ENCODE measurements at regions not wholly inside any gene's neighbourhood (a gene's known extent, or its start where the extent isn't known, plus 50 kb on each side); places are given as distances from the start of the nearest gene placed in this dataset.
"Not testable (repeated sequence)": the region's sequence is repeated elsewhere in the genome, so short reads cannot be mapped to it uniquely, and the experiment has no call there.

DNA sequence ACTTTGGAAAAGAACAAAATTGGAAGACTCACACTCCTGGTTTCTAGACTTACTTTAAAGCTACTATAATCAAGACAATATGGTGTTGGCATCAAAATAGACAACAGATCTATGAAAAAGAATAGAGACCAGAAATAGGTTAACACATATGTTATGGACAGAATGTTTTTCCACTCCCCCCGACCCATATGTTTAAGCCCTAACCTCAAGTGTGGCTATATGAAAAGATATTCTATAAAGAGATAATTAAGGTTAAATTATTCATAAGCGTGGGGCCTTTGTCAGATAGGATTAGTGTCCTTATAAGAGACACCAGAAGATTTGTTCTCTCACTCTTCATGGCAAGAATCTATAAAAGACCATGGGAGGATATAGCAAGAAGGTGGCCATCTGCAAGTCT, 440.0 kb downstream of the AASDHPPT start:
- TF ChIP-seq, protein P1, sequence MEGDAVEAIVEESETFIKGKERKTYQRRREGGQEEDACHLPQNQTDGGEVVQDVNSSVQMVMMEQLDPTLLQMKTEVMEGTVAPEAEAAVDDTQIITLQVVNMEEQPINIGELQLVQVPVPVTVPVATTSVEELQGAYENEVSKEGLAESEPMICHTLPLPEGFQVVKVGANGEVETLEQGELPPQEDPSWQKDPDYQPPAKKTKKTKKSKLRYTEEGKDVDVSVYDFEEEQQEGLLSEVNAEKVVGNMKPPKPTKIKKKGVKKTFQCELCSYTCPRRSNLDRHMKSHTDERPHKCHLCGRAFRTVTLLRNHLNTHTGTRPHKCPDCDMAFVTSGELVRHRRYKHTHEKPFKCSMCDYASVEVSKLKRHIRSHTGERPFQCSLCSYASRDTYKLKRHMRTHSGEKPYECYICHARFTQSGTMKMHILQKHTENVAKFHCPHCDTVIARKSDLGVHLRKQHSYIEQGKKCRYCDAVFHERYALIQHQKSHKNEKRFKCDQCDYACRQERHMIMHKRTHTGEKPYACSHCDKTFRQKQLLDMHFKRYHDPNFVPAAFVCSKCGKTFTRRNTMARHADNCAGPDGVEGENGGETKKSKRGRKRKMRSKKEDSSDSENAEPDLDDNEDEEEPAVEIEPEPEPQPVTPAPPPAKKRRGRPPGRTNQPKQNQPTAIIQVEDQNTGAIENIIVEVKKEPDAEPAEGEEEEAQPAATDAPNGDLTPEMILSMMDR (IDR thresholded peaks at IDR 0.05; ENCODE audit: insufficient read depth, low read length, poor library complexity, severe bottlenecking), result no peak
- no peak overlapping the region for H3K4me3 ChIP-seq (replicated peaks; ENCODE audit: low read depth, low read length)
- H3K36me3 ChIP-seq (ENCODE audit: control insufficient read depth, insufficient read depth, low read length), result no peaks in the 10 kb centered on the region
- no peaks in the 10 kb centered on the region for H3K27me3 ChIP-seq (replicated peaks; ENCODE audit: control insufficient read depth, insufficient read depth, low read length)
- DNase-seq (ENCODE audit: extremely low read depth, insufficient read length), result no peak

DNA sequence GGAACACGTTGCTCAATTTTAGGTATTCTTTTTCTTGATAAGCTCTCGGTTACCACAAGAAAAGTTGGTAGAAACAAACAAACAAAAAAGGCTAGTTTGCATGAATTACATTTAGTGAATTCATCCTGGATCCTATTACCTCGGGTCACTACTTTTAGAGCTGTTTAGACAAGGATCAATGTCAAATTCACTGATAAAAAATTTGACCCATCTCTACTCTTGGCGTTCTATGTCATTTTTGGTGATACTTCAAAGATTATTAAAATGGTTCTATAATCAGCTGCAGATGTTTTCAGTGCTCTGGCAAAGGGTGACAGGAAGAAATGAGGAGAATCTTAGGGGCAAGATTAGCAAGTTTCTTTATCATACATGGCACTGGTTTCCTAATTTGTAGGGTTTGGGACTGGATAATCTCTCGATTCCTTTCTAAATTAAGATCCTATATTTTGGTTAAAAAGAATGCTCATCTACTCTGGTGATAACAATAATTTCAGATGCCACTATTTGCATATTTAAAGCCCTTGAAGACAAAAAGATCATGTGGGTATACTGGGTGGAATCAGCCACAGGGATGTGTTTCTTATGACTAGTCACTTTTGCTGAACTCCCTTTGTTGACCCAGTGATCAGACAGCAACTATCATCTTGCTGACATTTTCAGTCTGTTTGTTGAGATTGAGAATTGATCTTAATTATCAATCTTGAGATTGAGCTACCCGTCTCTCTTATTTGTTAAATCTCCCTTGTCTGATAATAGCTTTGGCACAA, 442.9 kb downstream of the AASDHPPT start:
- no peaks in the 10 kb centered on the region for H3K27me3 ChIP-seq (replicated peaks; ENCODE audit: control insufficient read depth, insufficient read depth, low read length)
- DNase-seq (ENCODE audit: extremely low read depth, insufficient read length), result no peak
- H3K36me3 ChIP-seq (ENCODE audit: control insufficient read depth, insufficient read depth, low read length), result no peaks in the 10 kb centered on the region
- TF ChIP-seq, protein P1 (IDR thresholded peaks at IDR 0.05; ENCODE audit: insufficient read depth, low read length, poor library complexity, severe bottlenecking), result no peak
- H3K4me3 ChIP-seq (replicated peaks; ENCODE audit: low read depth, low read length), result no peak overlapping the region

DNA sequence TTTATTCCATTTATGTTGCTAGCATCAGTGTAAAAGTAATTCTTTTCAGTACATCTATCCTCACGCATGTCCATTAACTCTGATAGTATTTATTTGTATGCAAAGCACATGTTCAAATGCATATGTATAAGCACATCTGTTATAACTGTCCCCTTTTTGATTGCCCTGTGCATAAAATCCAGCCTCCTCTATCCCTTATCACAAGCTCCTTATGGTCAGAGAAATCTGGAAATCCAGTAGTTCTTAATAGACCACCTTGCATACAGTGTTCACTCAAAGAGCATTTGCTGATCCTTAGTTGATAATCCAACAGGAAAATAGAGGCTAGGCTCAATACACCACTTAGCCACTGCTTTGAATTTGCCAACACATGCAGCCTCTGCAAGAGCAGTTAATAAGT, 443.5 kb downstream of the AASDHPPT start:
- no peak overlapping the region for H3K4me3 ChIP-seq (replicated peaks; ENCODE audit: low read depth, low read length)
- no peak for DNase-seq (ENCODE audit: extremely low read depth, insufficient read length)
- H3K36me3 ChIP-seq (ENCODE audit: control insufficient read depth, insufficient read depth, low read length), result no peaks in the 10 kb centered on the region
- H3K27me3 ChIP-seq (replicated peaks; ENCODE audit: control insufficient read depth, insufficient read depth, low read length), result no peaks in the 10 kb centered on the region
- TF ChIP-seq, protein P1 (IDR thresholded peaks at IDR 0.05; ENCODE audit: insufficient read depth, low read length, poor library complexity, severe bottlenecking), result no peak

DNA sequence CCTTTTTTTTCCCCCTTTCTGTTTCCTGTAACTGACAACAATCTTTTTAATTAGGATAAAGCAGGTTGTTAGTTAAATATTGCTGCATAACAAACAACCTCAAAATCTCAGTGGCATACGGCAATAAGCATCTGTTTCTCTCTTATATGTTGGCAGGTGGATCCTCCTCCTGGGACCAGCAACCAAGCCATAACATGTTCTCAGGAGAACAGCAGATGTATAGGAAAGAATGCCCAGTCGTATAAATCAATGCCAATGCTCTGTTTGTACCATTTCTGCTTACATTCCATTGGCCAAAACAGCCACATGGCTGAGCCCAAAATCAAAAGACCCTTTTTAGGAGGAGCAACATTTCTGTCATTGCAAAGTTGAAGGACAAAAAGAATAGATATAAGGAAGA, 445.7 kb downstream of the AASDHPPT start:
- no peak overlapping the region for H3K4me3 ChIP-seq (replicated peaks; ENCODE audit: low read depth, low read length)
- H3K27me3 ChIP-seq (replicated peaks; ENCODE audit: control insufficient read depth, insufficient read depth, low read length), result no peaks in the 10 kb centered on the region
- TF ChIP-seq, protein P1 (IDR thresholded peaks at IDR 0.05; ENCODE audit: insufficient read depth, low read length, poor library complexity, severe bottlenecking), result no peak
- H3K36me3 ChIP-seq (ENCODE audit: control insufficient read depth, insufficient read depth, low read length), result no peaks in the 10 kb centered on the region
- DNase-seq (ENCODE audit: extremely low read depth, insufficient read length), result no peak

DNA sequence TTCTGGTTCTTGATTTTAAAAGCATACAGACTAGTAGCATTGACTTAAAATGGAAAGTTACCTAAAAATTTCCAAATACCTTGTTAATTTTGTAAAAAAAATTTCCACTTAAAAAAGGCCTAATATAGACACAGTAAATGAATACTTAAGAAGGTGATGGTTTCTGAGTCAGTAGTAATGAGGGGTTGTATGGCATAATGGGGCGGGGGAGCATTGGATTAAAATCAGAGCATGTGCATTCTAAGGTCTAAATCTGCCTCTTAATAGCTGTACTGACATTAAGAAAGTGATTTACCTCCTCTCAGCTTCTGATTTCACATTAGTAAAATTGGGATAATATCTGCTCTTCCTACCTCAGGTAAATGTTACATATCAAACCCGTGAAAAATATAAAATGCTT, 446.5 kb downstream of the AASDHPPT start:
- TF ChIP-seq, protein P1 (IDR thresholded peaks at IDR 0.05; ENCODE audit: insufficient read depth, low read length, poor library complexity, severe bottlenecking), result no peak
- Histone ChIP-seq H3K4me3 (replicated peaks; ENCODE audit: low read depth, low read length) (no peak overlapping the region), H3K36me3 (ENCODE audit: control insufficient read depth, insufficient read depth, low read length) (no peaks in the 10 kb centered on the region), H3K27me3 (replicated peaks; ENCODE audit: control insufficient read depth, insufficient read depth, low read length) (no peaks in the 10 kb centered on the region)
- DNase-seq (ENCODE audit: extremely low read depth, insufficient read length), result no peak

DNA sequence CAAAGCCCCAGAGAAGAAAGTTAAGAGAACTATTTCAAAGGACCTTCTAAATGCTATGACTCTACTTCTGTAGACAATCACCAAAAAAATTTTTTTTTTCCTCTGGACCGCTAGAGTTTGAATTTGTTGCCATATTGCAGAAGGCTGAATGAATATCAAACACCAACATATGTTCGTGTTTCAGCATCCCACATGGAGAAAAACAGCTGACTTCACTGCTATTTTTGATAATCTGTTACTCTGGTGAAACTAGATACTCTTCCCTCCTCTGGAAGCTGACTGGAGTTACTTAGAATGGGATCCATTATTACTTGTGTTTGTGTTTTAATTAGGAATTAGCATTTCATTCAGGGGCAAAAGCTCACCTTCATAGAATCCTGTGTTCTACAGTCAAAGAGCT, 447.0 kb downstream of the AASDHPPT start:
- Histone ChIP-seq H3K36me3 (ENCODE audit: control insufficient read depth, insufficient read depth, low read length) (no peaks in the 10 kb centered on the region), H3K27me3 (replicated peaks; ENCODE audit: control insufficient read depth, insufficient read depth, low read length) (no peaks in the 10 kb centered on the region), H3K4me3 (replicated peaks; ENCODE audit: low read depth, low read length) (no peak overlapping the region)
- no peak for DNase-seq (ENCODE audit: extremely low read depth, insufficient read length)
- TF ChIP-seq, protein P1 (IDR thresholded peaks at IDR 0.05; ENCODE audit: insufficient read depth, low read length, poor library complexity, severe bottlenecking), result no peak

DNA sequence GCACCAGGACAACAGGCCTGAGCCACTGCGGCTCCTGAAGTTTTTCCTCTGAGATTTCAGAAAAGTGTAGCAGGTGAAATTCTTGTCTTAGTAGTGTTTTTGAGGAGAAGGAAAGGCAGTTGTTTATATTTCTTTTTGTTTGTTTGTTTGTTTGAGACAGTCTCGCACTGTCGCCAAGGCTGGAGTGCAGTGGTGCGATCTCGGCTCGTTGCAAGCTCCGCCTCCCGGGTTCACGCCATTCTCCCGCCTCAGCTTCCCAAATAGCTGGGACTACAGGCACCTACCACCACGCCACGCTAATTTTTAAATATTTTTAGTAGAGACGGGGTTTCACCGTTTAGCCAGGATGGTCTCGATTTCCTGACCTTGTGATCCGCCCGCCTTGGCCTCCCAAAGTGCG, 454.2 kb downstream of the AASDHPPT start:
- DNase-seq (ENCODE audit: extremely low read depth, insufficient read length); H3K4me3 ChIP-seq (replicated peaks; ENCODE audit: low read depth, low read length); H3K36me3 ChIP-seq (ENCODE audit: control insufficient read depth, insufficient read depth, low read length); H3K27me3 ChIP-seq (replicated peaks; ENCODE audit: control insufficient read depth, insufficient read depth, low read length): not testable (repeated sequence)

All from GM06990 (cell line).